HG02610 (cell line): ENCODE measurements at regions not wholly inside any gene's neighbourhood (a gene's known extent, or its start where the extent isn't known, plus 50 kb on each side); places are given as distances from the start of the nearest gene placed in this dataset.
A peak's percentile ranks its signal among the peaks of the same experiment; 100 is the strongest.

ENCODE experiments used
- ATAC-seq: cut with Tn5 transposase; IDR thresholded peaks from one replicate; pipeline ENCODE4 v1.9.1; 2021; ENCODE audit warnings: mild to moderate bottlenecking, moderate library complexity; ENCODE audit not compliant: unreplicated experiment

- no peak for ATAC-seq
These were observed 575.1 kb downstream of the EFNB2 start for GRCh38 chr13:105960326-105960725.

GRCh38 chr13:105959876-105960275, 575.6 kb downstream of the EFNB2 start:
- no peak for ATAC-seq

GRCh38 chr13:105957769-105958438, 577.6 kb downstream of the EFNB2 start:
- no peak for ATAC-seq

GRCh38 chr13:105956921-105957320, 578.5 kb downstream of the EFNB2 start:
- ATAC-seq: no peak

- no peak for ATAC-seq
These were observed 582.5 kb downstream of the EFNB2 start for GRCh38 chr13:105952973-105953290.

GRCh38 chr13:105952233-105952972, 583.1 kb downstream of the EFNB2 start:
- peak; percentile 68 for ATAC-seq

GRCh38 chr13:105948143-105948542, 587.3 kb downstream of the EFNB2 start:
- ATAC-seq: no peak

GRCh38 chr13:105940882-105941281, 594.6 kb downstream of the EFNB2 start:
- ATAC-seq: no peak

GRCh38 chr13:105937451-105937850, 598.0 kb downstream of the EFNB2 start:
- ATAC-seq: no peak

- ATAC-seq: no peak
These were observed 598.6 kb downstream of the EFNB2 start for GRCh38 chr13:105936816-105937215.

GRCh38 chr13:105929505-105929904, 606.0 kb downstream of the EFNB2 start:
- ATAC-seq: no peak

GRCh38 chr13:105928901-105929300, 606.6 kb downstream of the EFNB2 start:
- no peak for ATAC-seq

- ATAC-seq: no peak
These were observed 607.4 kb downstream of the EFNB2 start for GRCh38 chr13:105928048-105928447.

- no peak for ATAC-seq
These were observed 610.0 kb downstream of the EFNB2 start for GRCh38 chr13:105925496-105925895.

- no peak for ATAC-seq
These were observed 613.8 kb downstream of the EFNB2 start for GRCh38 chr13:105921711-105922110.

GRCh38 chr13:105920370-105920769, 615.1 kb downstream of the EFNB2 start:
- ATAC-seq: no peak

- ATAC-seq: no peak
These were observed 616.4 kb downstream of the EFNB2 start for GRCh38 chr13:105918842-105919741.

GRCh38 chr13:105915146-105915850, 620.2 kb downstream of the EFNB2 start:
- no peak for ATAC-seq

GRCh38 chr13:105914291-105915036, 621.0 kb downstream of the EFNB2 start:
- no peak for ATAC-seq

- no peak for ATAC-seq
These were observed 626.9 kb downstream of the EFNB2 start for GRCh38 chr13:105908586-105908985.
